ENCODE measurements at regions not wholly inside any gene's neighbourhood (a gene's known extent, or its start where the extent isn't known, plus 50 kb on each side); places are given as distances from the start of the nearest gene placed in this dataset.

DNA sequence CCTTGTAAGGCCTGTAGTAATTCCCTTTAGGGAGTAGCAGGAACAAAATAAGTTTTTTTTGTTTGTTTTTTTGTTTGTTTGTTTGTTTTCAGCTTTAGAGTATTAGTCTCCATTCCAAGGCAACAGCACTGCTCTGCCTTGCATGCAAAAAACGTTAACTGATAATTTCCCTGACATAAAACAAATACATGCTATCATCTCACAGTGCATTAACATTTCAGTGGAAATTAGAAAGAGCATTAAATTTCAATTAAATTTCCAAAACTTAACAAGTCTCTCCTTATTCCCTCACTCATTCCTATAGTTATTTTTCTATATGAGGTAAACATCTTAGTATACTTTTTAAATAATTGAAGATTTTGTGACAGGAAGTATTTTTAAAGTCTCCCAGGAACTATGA lies 378.4 kb upstream of the PCDH7 start:
- no peaks in the 10 kb centered on the region for H3K4me1 Mint-ChIP-seq
- H3K9ac ChIP-seq (ENCODE audit: low read length) = no peak overlapping the region
- intact Hi-C loops (cut with micrococcal nuclease) = no loop called here
- WGBS (ENCODE audit: insufficient coverage) = no CpG with 5 or more reads among the region's 1 CpG
- no peaks in the 10 kb centered on the region for H3K79me2 ChIP-seq (ENCODE audit: control insufficient read depth, insufficient read depth, low read length)
- POLR2A ChIA-PET = no interaction called here
- H3K27ac ChIP-seq (ENCODE audit: low read length in 2 of 2) = no peak overlapping the region
- DNase-seq (no peak), ATAC-seq (ENCODE audit: low read depth) (no peak)
- no peak overlapping the region for H3K4me3 Mint-ChIP-seq
- TF ChIP-seq EZH2 (IDR thresholded peaks at IDR 0.05; ENCODE audit: borderline replicate concordance, insufficient read depth, low read depth, low read length, poor library complexity, severe bottlenecking) (no peak), CTCF (IDR thresholded peaks at IDR 0.05) (no peak)
- H4K20me1 ChIP-seq (ENCODE audit: control insufficient read depth, insufficient read depth, low read length, poor library complexity, severe bottlenecking) = no peaks in the 10 kb centered on the region
- H3K9me3 Mint-ChIP-seq (ENCODE audit: insufficient read depth) = peaks cover 2% of the 10 kb centered on the region
- no peaks in the 10 kb centered on the region for H3K36me3 ChIP-seq (replicated peaks in 1 of 2; ENCODE audit: control extremely low read depth in 1 of 2, control insufficient read depth in 1 of 2, extremely low read depth in 1 of 2, insufficient read depth in 2 of 2, low read length in 1 of 2)
- H3K27me3 Mint-ChIP-seq = no peaks in the 10 kb centered on the region
- no peak overlapping the region for H3K4me3 ChIP-seq (ENCODE audit: control extremely low read depth in 1 of 5, extremely low read depth in 1 of 5, insufficient read depth in 1 of 5, low read depth in 2 of 5, low read length in 4 of 5)
- H2AFZ ChIP-seq (ENCODE audit: insufficient read depth, low read depth, low read length, poor library complexity, severe bottlenecking) = no peak overlapping the region
- no peak overlapping the region for H3K27ac Mint-ChIP-seq
- no peaks in the 10 kb centered on the region for H3K4me1 ChIP-seq (ENCODE audit: control insufficient read depth in 2 of 2, insufficient read depth in 2 of 2, low read length in 2 of 2)
- CTCF ChIA-PET = no interaction called here
- no peaks in the 10 kb centered on the region for H3K27me3 ChIP-seq (replicated peaks in 1 of 4; ENCODE audit: control extremely low read depth in 1 of 4, control insufficient read depth in 3 of 4, insufficient read depth in 4 of 4, low read length in 3 of 4)
- no peaks in the 10 kb centered on the region for H3K9me3 ChIP-seq (ENCODE audit: control extremely low read depth in 1 of 3, control insufficient read depth in 2 of 3, insufficient read depth in 1 of 3, low read length in 2 of 3)
- no peak overlapping the region for H3K4me2 ChIP-seq (replicated peaks; ENCODE audit: low read depth, low read length, poor library complexity, severe bottlenecking)

GRCh38 chr4:30350288-30350687 lies 369.9 kb upstream of the PCDH7 start:
- H3K9me3 Mint-ChIP-seq (ENCODE audit: insufficient read depth) = peaks cover 2% of the 10 kb centered on the region
- H3K36me3 ChIP-seq (replicated peaks in 1 of 2; ENCODE audit: control extremely low read depth in 1 of 2, control insufficient read depth in 1 of 2, extremely low read depth in 1 of 2, insufficient read depth in 2 of 2, low read length in 1 of 2) = no peaks in the 10 kb centered on the region
- no peaks in the 10 kb centered on the region for H3K27me3 ChIP-seq (replicated peaks in 1 of 4; ENCODE audit: control extremely low read depth in 1 of 4, control insufficient read depth in 3 of 4, insufficient read depth in 4 of 4, low read length in 3 of 4)
- no peak overlapping the region for H3K4me3 ChIP-seq (ENCODE audit: control extremely low read depth in 1 of 5, extremely low read depth in 1 of 5, insufficient read depth in 1 of 5, low read depth in 2 of 5, low read length in 4 of 5)
- ChIA-PET CTCF (no interaction called here), POLR2A (no interaction called here)
- no peak overlapping the region for H3K27ac ChIP-seq (ENCODE audit: low read length in 2 of 2)
- no peak overlapping the region for H2AFZ ChIP-seq (ENCODE audit: insufficient read depth, low read depth, low read length, poor library complexity, severe bottlenecking)
- ATAC-seq (ENCODE audit: low read depth) (no peak), DNase-seq (no peak)
- H3K79me2 ChIP-seq (ENCODE audit: control insufficient read depth, insufficient read depth, low read length) = no peaks in the 10 kb centered on the region
- WGBS (ENCODE audit: insufficient coverage) = 67% methylated on average over 1 of the region's 2 CpGs
- no peaks in the 10 kb centered on the region for H3K27me3 Mint-ChIP-seq
- H4K20me1 ChIP-seq (ENCODE audit: control insufficient read depth, insufficient read depth, low read length, poor library complexity, severe bottlenecking) = no peaks in the 10 kb centered on the region
- no peaks in the 10 kb centered on the region for H3K4me1 Mint-ChIP-seq
- no peaks in the 10 kb centered on the region for H3K4me1 ChIP-seq (ENCODE audit: control insufficient read depth in 2 of 2, insufficient read depth in 2 of 2, low read length in 2 of 2)
- no peak overlapping the region for H3K27ac Mint-ChIP-seq
- H3K4me2 ChIP-seq (replicated peaks; ENCODE audit: low read depth, low read length, poor library complexity, severe bottlenecking) = no peak overlapping the region
- no peak overlapping the region for H3K4me3 Mint-ChIP-seq
- intact Hi-C loops (cut with micrococcal nuclease) = no loop called here
- no peak for TF ChIP-seq EZH2 (IDR thresholded peaks at IDR 0.05; ENCODE audit: borderline replicate concordance, insufficient read depth, low read depth, low read length, poor library complexity, severe bottlenecking)
- no peak for TF ChIP-seq CTCF (IDR thresholded peaks at IDR 0.05)
- H3K9ac ChIP-seq (ENCODE audit: low read length) = no peak overlapping the region
- H3K9me3 ChIP-seq (ENCODE audit: control extremely low read depth in 1 of 3, control insufficient read depth in 2 of 3, insufficient read depth in 1 of 3, low read length in 2 of 3) = peaks cover 0 to 1% (median 0%) of the 10 kb centered on the region in 3 donors

Measured in B cell (primary cell).